GM21515 (cell line): ENCODE measurements at regions not wholly inside any gene's neighbourhood (a gene's known extent, or its start where the extent isn't known, plus 50 kb on each side); places are given as distances from the start of the nearest gene placed in this dataset.

Experiments used
- ATAC-seq: cut with Tn5 transposase; IDR thresholded peaks from one replicate; pipeline ENCODE4 v1.9.1; 2021; ENCODE audit not compliant: unreplicated experiment

GRCh38 chr5:107154593-107154992 is 516.1 kb downstream of the EFNA5 start:
- no peak for ATAC-seq

- no peak for ATAC-seq
Measured at GRCh38 chr5:107153283-107153682, 517.5 kb downstream of the EFNA5 start.

- peak; percentile 68 for ATAC-seq
Measured at GRCh38 chr5:107149243-107150005, 521.3 kb downstream of the EFNA5 start.

- no peak for ATAC-seq
Measured at GRCh38 chr5:107147589-107147988, 523.1 kb downstream of the EFNA5 start.

- ATAC-seq: no peak
Measured at GRCh38 chr5:107146901-107147300, 523.8 kb downstream of the EFNA5 start.

GRCh38 chr5:107135391-107135790 is 535.3 kb downstream of the EFNA5 start:
- ATAC-seq: no peak

- ATAC-seq: no peak
Measured at GRCh38 chr5:107134931-107135330, 535.8 kb downstream of the EFNA5 start.

- no peak for ATAC-seq
Measured at GRCh38 chr5:107129051-107129450, 541.7 kb downstream of the EFNA5 start.

- ATAC-seq: no peak
Measured at GRCh38 chr5:107127878-107128277, 542.9 kb downstream of the EFNA5 start.

- ATAC-seq: no peak
Measured at GRCh38 chr5:107126341-107126740, 544.4 kb downstream of the EFNA5 start.

- ATAC-seq: no peak
Measured at GRCh38 chr5:107124376-107124775, 546.4 kb downstream of the EFNA5 start.

GRCh38 chr5:107123014-107123413 is 547.7 kb downstream of the EFNA5 start:
- no peak for ATAC-seq

GRCh38 chr5:107121793-107122519 is 548.8 kb downstream of the EFNA5 start:
- ATAC-seq: no peak

- ATAC-seq: no peak
Measured at GRCh38 chr5:107119656-107120055, 551.1 kb downstream of the EFNA5 start.

GRCh38 chr5:107118184-107119019 is 552.3 kb downstream of the EFNA5 start:
- no peak for ATAC-seq

GRCh38 chr5:107112216-107112615 is 558.5 kb downstream of the EFNA5 start:
- no peak for ATAC-seq

- no peak for ATAC-seq
Measured at GRCh38 chr5:107104040-107104995, 566.4 kb downstream of the EFNA5 start.

- ATAC-seq: no peak
Measured at GRCh38 chr5:107103522-107103921, 567.2 kb downstream of the EFNA5 start.

- no peak for ATAC-seq
Measured at GRCh38 chr5:107100121-107100520, 570.6 kb downstream of the EFNA5 start.

- ATAC-seq: no peak
Measured at GRCh38 chr5:107099506-107099905, 571.2 kb downstream of the EFNA5 start.
